Stimulated activated naive CD8-positive, alpha-beta T cell treated with anti-CD3 and anti-CD28 coated beads, Interleukin-15, Interleukin-2, amounts not matched to agents 100 ng/mL and 50 ng/mL, for 24 hours (primary cell): ENCODE measurements at regions not wholly inside any gene's neighbourhood (a gene's known extent, or its start where the extent isn't known, plus 50 kb on each side); places are given as distances from the start of the nearest gene placed in this dataset.

Source experiments
- H3K27ac Mint-ChIP-seq: one replicate; pipeline ENCODE4 v1.8.0; 2021; ENCODE audit warnings: mild to moderate bottlenecking, mixed read lengths
- H3K27me3 Mint-ChIP-seq: one replicate; pipeline ENCODE4 v1.8.0; 2021; ENCODE audit warnings: mixed read lengths
- H3K36me3 Mint-ChIP-seq: one replicate; pipeline ENCODE4 v1.8.0; 2021; ENCODE audit warnings: low read depth, mixed read lengths
- H3K4me1 Mint-ChIP-seq: one replicate; pipeline ENCODE4 v1.8.0; 2021; ENCODE audit warnings: low read depth, mixed read lengths
- H3K4me3 Mint-ChIP-seq: one replicate; pipeline ENCODE4 v1.8.0; 2021; ENCODE audit warnings: mild to moderate bottlenecking, mixed read lengths
- H3K9me3 Mint-ChIP-seq: one replicate; pipeline ENCODE4 v1.8.0; 2021; ENCODE audit warnings: mixed read lengths

DNA sequence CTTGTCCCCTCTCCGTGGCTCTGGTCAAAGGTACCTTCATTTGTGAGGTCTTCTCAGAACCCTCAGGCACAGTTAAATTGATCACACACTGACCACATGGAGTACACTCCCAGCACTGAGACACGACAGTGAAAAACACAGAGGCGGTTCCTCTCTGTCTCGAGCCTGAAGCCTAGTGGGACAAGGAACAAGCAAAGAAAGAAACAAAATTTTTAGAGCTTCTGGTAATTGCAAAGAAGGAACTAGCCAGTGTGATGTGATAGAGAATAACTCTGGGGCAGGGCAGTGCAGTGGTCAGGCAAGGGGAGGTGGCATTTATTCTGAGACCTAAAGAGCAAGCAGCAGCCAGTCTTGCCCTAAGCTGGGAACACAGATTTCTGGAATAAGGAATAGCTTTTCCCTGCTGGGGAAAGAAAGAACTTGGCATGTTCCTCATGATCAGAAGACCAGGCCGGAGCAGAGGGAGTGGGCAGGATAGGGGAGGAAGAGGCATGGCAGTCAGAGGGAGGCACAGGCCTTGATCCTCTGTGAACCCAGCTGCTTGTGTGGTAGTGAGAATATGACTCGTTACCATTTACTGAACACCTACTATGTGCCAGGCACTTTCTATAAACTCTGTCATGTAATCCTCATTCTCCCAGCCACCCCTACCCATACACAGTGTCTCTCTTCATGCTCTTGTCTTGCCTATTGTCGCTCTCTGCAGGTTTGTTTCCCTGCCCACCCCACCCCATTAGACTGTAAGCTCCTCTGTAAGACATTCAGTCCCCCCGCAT, 262.3 kb upstream of the HES1 start:
- peaks cover 35% of the 10 kb centered on the region for H3K27me3 Mint-ChIP-seq

DNA sequence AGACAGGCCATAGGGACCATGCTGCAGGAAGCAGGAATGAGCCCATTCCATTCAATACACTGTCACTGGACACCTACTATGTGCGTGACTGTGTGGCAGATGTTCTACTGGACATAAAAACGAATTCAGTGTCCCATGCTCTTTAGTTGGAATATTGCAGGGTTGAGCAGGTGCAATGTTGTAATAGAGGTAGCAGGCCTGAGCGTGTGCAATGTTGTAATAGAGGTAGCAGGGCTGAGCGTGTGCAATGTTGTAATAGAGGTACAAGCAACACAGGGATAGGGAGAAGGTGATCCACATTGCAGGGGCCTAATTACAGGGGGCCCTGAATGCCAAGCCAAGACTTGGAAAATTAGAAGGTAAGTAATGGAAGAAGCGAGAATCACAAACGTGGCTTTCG, 261.4 kb upstream of the HES1 start:
- no peak overlapping the region for H3K27ac Mint-ChIP-seq
- H3K36me3 Mint-ChIP-seq, result no peaks in the 10 kb centered on the region
- peaks cover 32% of the 10 kb centered on the region for H3K27me3 Mint-ChIP-seq
- H3K9me3 Mint-ChIP-seq, result no peaks in the 10 kb centered on the region
- H3K4me1 Mint-ChIP-seq, result peaks cover 19% of the 10 kb centered on the region
- H3K4me3 Mint-ChIP-seq, result no peak overlapping the region

More for the DNA sequence above, 262.3 kb upstream of the HES1 start:
- H3K27ac Mint-ChIP-seq, result no peak overlapping the region
- peaks cover 14% of the 10 kb centered on the region for H3K4me1 Mint-ChIP-seq
- H3K36me3 Mint-ChIP-seq, result no peaks in the 10 kb centered on the region
- H3K9me3 Mint-ChIP-seq, result no peaks in the 10 kb centered on the region
- H3K4me3 Mint-ChIP-seq, result no peak overlapping the region

DNA sequence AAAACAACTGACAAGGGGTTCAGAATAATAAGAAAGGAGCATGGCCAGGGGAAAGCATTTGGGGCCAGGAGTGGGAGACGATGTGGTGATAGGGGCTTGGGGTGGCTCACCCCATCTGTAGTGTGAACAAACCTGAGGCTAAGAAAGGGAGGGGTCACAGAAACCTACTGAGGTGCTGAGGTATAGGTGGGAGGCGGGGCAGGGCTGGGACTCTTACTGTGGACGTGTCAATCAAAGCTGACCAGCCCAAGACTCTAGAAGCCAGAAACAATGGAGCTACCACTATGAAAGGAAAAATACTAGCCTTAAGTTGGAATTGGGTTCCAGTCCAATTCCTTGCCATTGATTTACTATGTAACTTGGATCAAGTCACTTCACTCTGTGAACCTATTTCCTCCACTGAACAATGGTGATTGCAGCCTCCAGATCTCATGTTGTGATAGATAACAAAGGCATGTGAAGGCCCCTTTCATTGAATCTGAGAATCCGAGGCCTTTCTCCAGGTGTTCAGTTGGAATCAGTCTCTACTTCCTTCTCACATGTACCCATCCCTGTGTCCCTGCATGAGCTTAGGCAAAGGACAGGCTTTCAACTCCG, 260.9 kb upstream of the HES1 start:
- Mint-ChIP-seq H3K27me3 (peaks cover 29% of the 10 kb centered on the region), H3K27ac (no peak overlapping the region), H3K9me3 (no peaks in the 10 kb centered on the region), H3K4me3 (no peak overlapping the region), H3K4me1 (peaks cover 22% of the 10 kb centered on the region), H3K36me3 (no peaks in the 10 kb centered on the region)

DNA sequence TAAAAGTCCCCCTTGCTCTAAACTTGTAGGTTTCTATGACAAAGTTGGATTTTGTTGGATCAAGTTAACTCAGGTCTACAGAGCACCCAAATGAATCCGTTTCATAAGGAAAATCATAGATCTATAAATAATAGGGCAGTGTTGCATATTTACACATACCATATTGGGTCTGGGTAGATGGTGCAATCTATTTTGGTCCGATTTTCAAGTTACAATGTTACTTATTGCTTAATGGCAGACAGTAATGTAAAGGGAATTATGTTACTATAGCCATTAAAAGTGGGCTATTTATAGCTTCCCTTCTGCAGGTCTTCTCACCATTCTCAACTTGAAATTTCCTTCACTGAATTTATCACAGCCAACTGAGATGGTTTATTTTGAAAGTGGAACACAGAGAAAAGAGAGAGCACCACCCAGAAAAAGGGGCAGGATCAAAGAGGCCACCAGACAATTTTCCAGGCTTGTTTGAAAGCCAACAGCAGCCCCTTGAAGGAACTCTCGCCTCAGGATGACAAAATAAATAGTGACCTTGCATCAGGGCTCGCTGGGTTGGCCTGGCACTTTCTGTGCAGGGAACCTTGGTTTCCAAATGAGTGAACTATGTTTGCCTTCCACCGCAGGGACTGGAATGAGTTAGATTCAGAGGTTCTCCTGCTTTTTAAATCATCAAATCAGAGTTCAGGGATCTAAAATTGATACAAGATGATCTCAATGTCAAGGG, 260.2 kb upstream of the HES1 start:
- H3K9me3 Mint-ChIP-seq, result no peaks in the 10 kb centered on the region

GRCh38 chr3:193879099-193879863, 256.7 kb upstream of the HES1 start:
- Mint-ChIP-seq H3K36me3 (no peaks in the 10 kb centered on the region), H3K4me3 (no peak overlapping the region), H3K27me3 (peaks cover 18% of the 10 kb centered on the region), H3K27ac (peak overlapping the region; percentile 81), H3K9me3 (no peaks in the 10 kb centered on the region), H3K4me1 (peaks cover 13% of the 10 kb centered on the region)

More for the DNA sequence above, 260.2 kb upstream of the HES1 start:
- peaks cover 23% of the 10 kb centered on the region for H3K27me3 Mint-ChIP-seq
- no peak overlapping the region for H3K27ac Mint-ChIP-seq
- H3K4me1 Mint-ChIP-seq, result peaks cover 17% of the 10 kb centered on the region
- H3K4me3 Mint-ChIP-seq, result no peak overlapping the region
- H3K36me3 Mint-ChIP-seq, result no peaks in the 10 kb centered on the region

DNA sequence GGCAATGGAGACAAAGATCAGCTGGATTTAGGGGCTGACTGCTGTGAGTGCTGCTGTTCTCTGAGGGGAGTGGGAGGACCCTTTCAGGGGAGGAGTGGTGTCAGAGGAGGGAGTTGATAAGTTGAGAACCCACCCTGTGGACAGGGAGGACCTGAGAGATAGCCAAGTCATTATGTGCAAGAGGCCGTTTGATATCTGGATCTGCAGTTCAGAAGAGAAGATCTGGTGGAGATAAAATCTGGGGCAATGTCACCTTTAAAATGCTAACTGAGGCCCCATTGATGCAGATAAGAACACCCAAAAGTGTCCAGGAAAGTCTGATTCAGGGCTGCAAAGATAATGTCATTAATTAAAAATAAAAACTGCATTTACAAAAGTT, 256.1 kb upstream of the HES1 start:
- no peaks in the 10 kb centered on the region for H3K36me3 Mint-ChIP-seq
- H3K4me3 Mint-ChIP-seq, result no peak overlapping the region
- H3K9me3 Mint-ChIP-seq, result no peaks in the 10 kb centered on the region
- H3K4me1 Mint-ChIP-seq, result peaks cover 13% of the 10 kb centered on the region
- H3K27ac Mint-ChIP-seq, result peak overlapping the region; percentile 81
- peaks cover 14% of the 10 kb centered on the region for H3K27me3 Mint-ChIP-seq

GRCh38 chr3:193882091-193882490, 253.9 kb upstream of the HES1 start:
- no peaks in the 10 kb centered on the region for H3K9me3 Mint-ChIP-seq
- peaks cover 4% of the 10 kb centered on the region for H3K27me3 Mint-ChIP-seq
- H3K4me1 Mint-ChIP-seq, result peaks cover 13% of the 10 kb centered on the region
- no peaks in the 10 kb centered on the region for H3K36me3 Mint-ChIP-seq
- no peak overlapping the region for H3K4me3 Mint-ChIP-seq
- no peak overlapping the region for H3K27ac Mint-ChIP-seq

GRCh38 chr3:193883551-193883950, 252.4 kb upstream of the HES1 start:
- H3K36me3 Mint-ChIP-seq, result no peaks in the 10 kb centered on the region
- H3K27ac Mint-ChIP-seq, result no peak overlapping the region
- no peaks in the 10 kb centered on the region for H3K9me3 Mint-ChIP-seq
- no peak overlapping the region for H3K4me3 Mint-ChIP-seq
- peaks cover 13% of the 10 kb centered on the region for H3K4me1 Mint-ChIP-seq
- H3K27me3 Mint-ChIP-seq, result no peaks in the 10 kb centered on the region

DNA sequence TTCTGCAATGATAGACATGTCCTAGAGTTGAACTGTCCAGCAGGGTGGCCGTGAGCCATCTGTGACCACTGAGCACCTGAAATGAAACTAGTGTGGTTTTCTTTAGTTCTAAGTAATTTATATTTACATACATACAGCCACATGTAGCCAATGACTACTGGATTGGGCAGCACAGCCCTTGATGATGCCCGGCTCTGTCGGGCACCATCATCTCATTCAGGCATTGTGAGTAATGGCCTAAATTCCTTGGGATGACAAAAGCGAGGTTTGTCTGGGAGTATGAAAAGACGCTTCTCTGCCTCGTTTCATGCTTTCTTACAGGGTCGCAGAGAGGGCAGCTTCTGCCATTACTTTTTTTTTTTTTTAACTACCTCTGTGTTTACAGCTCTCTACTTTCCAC, 251.9 kb upstream of the HES1 start:
- no peak overlapping the region for H3K27ac Mint-ChIP-seq
- H3K27me3 Mint-ChIP-seq, result no peaks in the 10 kb centered on the region
- H3K4me1 Mint-ChIP-seq, result peaks cover 11% of the 10 kb centered on the region
- no peak overlapping the region for H3K4me3 Mint-ChIP-seq
- H3K36me3 Mint-ChIP-seq, result no peaks in the 10 kb centered on the region
- H3K9me3 Mint-ChIP-seq, result no peaks in the 10 kb centered on the region

- no peaks in the 10 kb centered on the region for H3K36me3 Mint-ChIP-seq
- H3K4me1 Mint-ChIP-seq, result peaks cover 4% of the 10 kb centered on the region
- H3K27me3 Mint-ChIP-seq, result no peaks in the 10 kb centered on the region
- no peak overlapping the region for H3K4me3 Mint-ChIP-seq
- no peak overlapping the region for H3K27ac Mint-ChIP-seq
- no peaks in the 10 kb centered on the region for H3K9me3 Mint-ChIP-seq
Observed at GRCh38 chr3:193884652-193885051, 251.3 kb upstream of the HES1 start.

DNA sequence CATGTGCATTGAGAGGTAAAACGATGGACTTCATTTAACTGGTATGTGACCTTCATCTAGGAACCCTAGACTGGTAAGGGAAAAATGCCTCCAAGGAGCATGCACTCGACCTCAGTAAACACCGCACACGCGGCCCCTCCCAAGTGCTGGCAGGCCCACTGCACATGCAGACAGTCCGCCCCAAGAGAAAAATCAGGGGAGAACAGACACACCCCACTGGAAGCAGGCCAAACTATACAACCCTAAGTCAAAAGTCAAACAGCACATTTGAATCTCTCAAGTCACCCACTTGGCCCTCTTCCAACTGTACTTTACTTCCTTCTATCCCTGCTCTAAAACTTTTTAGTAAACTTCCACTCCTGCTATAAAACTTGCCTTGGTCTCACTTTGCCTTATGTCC, 250.1 kb upstream of the HES1 start:
- Mint-ChIP-seq H3K36me3 (no peaks in the 10 kb centered on the region), H3K27me3 (no peaks in the 10 kb centered on the region), H3K4me1 (no peaks in the 10 kb centered on the region), H3K4me3 (no peak overlapping the region), H3K9me3 (no peaks in the 10 kb centered on the region), H3K27ac (no peak overlapping the region)

DNA sequence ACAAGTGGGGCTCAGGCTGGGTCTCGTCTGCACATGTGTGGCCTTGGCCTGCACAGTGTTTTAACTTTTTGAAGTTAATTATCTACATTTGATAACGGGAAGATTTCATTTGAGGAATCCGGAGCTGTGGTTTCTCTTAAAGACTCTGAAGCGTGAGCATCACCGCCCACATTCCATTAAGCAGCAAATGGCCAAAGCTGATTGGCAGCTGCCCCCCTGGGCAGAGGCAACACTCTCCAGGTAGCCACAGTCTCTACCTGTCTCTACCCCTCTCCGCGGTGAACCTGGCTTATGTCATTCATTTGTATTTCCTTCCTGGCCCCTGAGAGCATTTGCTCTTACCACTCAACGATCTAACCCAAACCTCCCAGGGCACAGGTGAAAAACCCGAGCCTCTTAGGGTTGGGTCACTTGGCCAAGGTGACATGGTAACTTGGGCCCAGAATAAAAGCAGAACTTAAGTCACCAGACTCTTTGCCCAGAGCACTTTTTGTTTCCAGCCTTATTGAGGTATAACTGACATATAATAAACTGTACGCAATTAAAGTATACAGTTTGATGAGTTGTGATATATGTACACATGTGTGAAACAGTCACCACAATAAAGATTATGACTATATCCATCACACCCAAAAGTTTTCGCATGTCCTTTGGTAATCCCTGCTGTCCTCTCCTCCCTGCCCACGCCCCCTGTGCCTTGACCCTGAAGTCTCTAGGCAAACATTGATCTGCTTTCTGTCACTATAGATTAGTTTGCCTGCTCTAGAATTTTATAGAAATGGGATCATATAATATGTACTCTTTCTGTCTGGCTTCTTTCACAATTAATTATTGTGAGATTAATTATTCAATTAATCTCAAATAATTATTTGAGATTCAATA, 245.7 kb upstream of the HES1 start:
- no peak overlapping the region for H3K27ac Mint-ChIP-seq
- H3K9me3 Mint-ChIP-seq, result no peaks in the 10 kb centered on the region
- no peaks in the 10 kb centered on the region for H3K36me3 Mint-ChIP-seq
- no peaks in the 10 kb centered on the region for H3K27me3 Mint-ChIP-seq
- H3K4me1 Mint-ChIP-seq, result no peaks in the 10 kb centered on the region
- no peak overlapping the region for H3K4me3 Mint-ChIP-seq

GRCh38 chr3:193894121-193894863, 241.7 kb upstream of the HES1 start:
- Mint-ChIP-seq H3K4me1 (no peaks in the 10 kb centered on the region), H3K4me3 (no peak overlapping the region), H3K27me3 (no peaks in the 10 kb centered on the region), H3K36me3 (no peaks in the 10 kb centered on the region), H3K27ac (no peak overlapping the region), H3K9me3 (no peaks in the 10 kb centered on the region)
